K562 (cell line): ENCODE measurements at regions not wholly inside any gene's neighbourhood (a gene's known extent, or its start where the extent isn't known, plus 50 kb on each side); places are given as distances from the start of the nearest gene placed in this dataset.

Experiments
- ATAC-seq: fragments of 200-7000 bp; cut with Tn5 transposase; 3 replicates; pipeline ENCODE4 v1.9.1; 2020; ENCODE audit warnings: moderate library complexity
- BruUV-seq: library from RNA; stranded (reverse); fragments of 400-500 nt; replicated peaks from 2 replicates; lab custom pipeline; 2021; lab: Mats Ljungman, UMichigan
- CTCF ChIA-PET: fragments of 300-600 bp; formaldehyde crosslinking; extraction: SDS; loops from one replicate; lab custom pipeline; 2021; ENCODE audit warnings: low intra/inter-chr PET ratio; lab: Yijun Ruan, JAX
- POLR2A ChIA-PET: fragments of 300-600, 350-650 bp; sonication (Branson Sonifier 250); formaldehyde crosslinking; extraction: SDS; loops from one replicate; lab custom pipeline; 2021; ENCODE audit warnings: antibody characterized with exemption, inconsistent platforms; lab: Yijun Ruan, JAX
- DNase-seq, 4 experiments: peaks; one replicate each; pipeline versions ENCODE4 v3.0.0 to v3.0.0-alpha.2; 2011 to 2018; ENCODE audit warnings: low spot score in 3 of 4, mixed read lengths in 3 of 4; ENCODE audit errors: extremely low read depth in 1 of 4
- FAIRE-seq: peaks from 2 replicates; lab custom pipeline; 2011; peaks lifted over from hg19 to GRCh38; lab: Jason Lieb, UNC
- H2AFZ ChIP-seq: 2 replicates; pipeline ENCODE4 v1.6.0; 2011; ENCODE audit warnings: low read depth, low read length, control low read depth, inconsistent platforms
- H3K27ac ChIP-seq: fragments of 200-600 bp; 3 replicates; pipeline ENCODE4 v1.8.0; 2011; ENCODE audit warnings: low read depth, mild to moderate bottlenecking, control low read depth, inconsistent platforms, low read length, moderate library complexity, mixed read lengths; ENCODE audit errors: extremely low read depth
- H3K27me3 ChIP-seq, 2 experiments: fragments of 300-600 bp in 1 of 2; 2 replicates in 1 of 2; 3 replicates in 1 of 2; pipeline versions ENCODE4 v1.6.0 to v1.8.0; 2011; ENCODE audit warnings: inconsistent platforms in 2 of 2, low read length in 2 of 2, mild to moderate bottlenecking in 1 of 2, mixed read lengths in 1 of 2, moderate library complexity in 1 of 2; ENCODE audit not compliant: control insufficient read depth in 2 of 2, insufficient read depth in 2 of 2
- H3K36me3 ChIP-seq: fragments of 300-600 bp; 3 replicates; pipeline ENCODE4 v1.8.0; 2011; ENCODE audit warnings: mild to moderate bottlenecking, low read length, inconsistent platforms; ENCODE audit not compliant: control insufficient read depth, insufficient read depth
- H3K4me1 ChIP-seq, 2 experiments: fragments of 200-600 bp in 1 of 2; replicated peaks in 1 of 2; 2 replicates in 1 of 2; 3 replicates in 1 of 2; pipeline versions ENCODE4 v1.5.1 to v1.8.0; 2011; ENCODE audit warnings: inconsistent platforms in 2 of 2, low read length in 2 of 2, mild to moderate bottlenecking in 1 of 2, mixed read lengths in 1 of 2, moderate library complexity in 1 of 2; ENCODE audit not compliant: control insufficient read depth in 2 of 2, insufficient read depth in 2 of 2
- H3K4me2 ChIP-seq: 2 replicates; pipeline ENCODE4 v1.6.1; 2011; ENCODE audit warnings: low read length, control low read depth, inconsistent platforms, mixed read lengths; ENCODE audit not compliant: insufficient read depth
- H3K4me3 ChIP-seq: fragments of 200-600 bp; sonication (generic), shearing (Covaris generic); 2 replicates; pipeline ENCODE4 v1.5.1; 2016; ENCODE audit warnings: control low read depth, inconsistent platforms
- H3K79me2 ChIP-seq: fragments of 200-600 bp; 3 replicates; pipeline ENCODE4 v1.8.0; 2011; ENCODE audit warnings: low read length, inconsistent platforms; ENCODE audit not compliant: control insufficient read depth, insufficient read depth
- H3K9ac ChIP-seq, 2 experiments: 2 replicates each; pipeline versions ENCODE4 v1.6.0 to v1.6.1; 2011; ENCODE audit warnings: low read depth in 2 of 2, low read length in 2 of 2, control low read depth in 1 of 2, inconsistent platforms in 1 of 2, mild to moderate bottlenecking in 1 of 2, mixed read lengths in 1 of 2; ENCODE audit not compliant: insufficient read depth in 1 of 2
- H3K9me1 ChIP-seq: one replicate; pipeline ENCODE4 v1.6.0; 2011; ENCODE audit warnings: inconsistent platforms, mild to moderate bottlenecking, low read length, moderate library complexity; ENCODE audit not compliant: control insufficient read depth, insufficient read depth
- H3K9me3 ChIP-seq: replicated peaks from 2 replicates; pipeline ENCODE4 v1.5.1; 2011; ENCODE audit warnings: low read depth, low read length, inconsistent platforms; ENCODE audit not compliant: control insufficient read depth, insufficient read depth
- H4K20me1 ChIP-seq: replicated peaks from 2 replicates; pipeline ENCODE4 v1.6.1; 2011; ENCODE audit warnings: low read length, inconsistent platforms, mixed read lengths; ENCODE audit not compliant: control insufficient read depth, insufficient read depth
- ATF2 ChIP-seq: sonication (generic); formaldehyde crosslinking; IDR thresholded peaks from 2 replicates; pipeline ENCODE4 v1.8.1; 2022; ENCODE audit warnings: missing genetic modification reagents
- ATF3 ChIP-seq, 2 experiments: fragments of 450-650 bp in 1 of 2; sonication (generic) in 1 of 2; formaldehyde crosslinking in 1 of 2; IDR thresholded peaks in 1 of 2; conservative IDR thresholded peaks in 1 of 2; 2 replicates each; pipeline versions ENCODE4 v1.6.1 to v1.8.1; 2016 to 2023; ENCODE audit warnings: mild to moderate bottlenecking in 2 of 2, moderate library complexity in 2 of 2, inconsistent platforms in 1 of 2, missing genetic modification reagents in 1 of 2
- CBX1 ChIP-seq: sonication (generic); IDR thresholded peaks from 2 replicates; pipeline ENCODE4 v1.6.1; 2016; ENCODE audit warnings: antibody characterized with exemption, low read depth, mild to moderate bottlenecking
- ELF4 ChIP-seq: fragments of 450-650 bp; formaldehyde crosslinking; IDR thresholded peaks from 2 replicates; pipeline ENCODE4 v1.4.0; 2022; ENCODE audit warnings: missing genetic modification characterization
- RAD51 ChIP-seq: fragments of 450-650 bp; IDR thresholded peaks from 2 replicates; pipeline ENCODE4 v1.7.1; 2016; ENCODE audit warnings: low read depth, mild to moderate bottlenecking, borderline replicate concordance
- ZNF253 ChIP-seq: fragments of 250-450 bp; sonication (Bioruptor Pico); conservative IDR thresholded peaks from 2 replicates; pipeline ENCODE4 v1.6.1; 2021; ENCODE audit warnings: mild to moderate bottlenecking
- ZNF436 ChIP-seq: fragments of 250-450, 450-650 bp; sonication (Bioruptor Pico); formaldehyde crosslinking; IDR thresholded peaks from 2 replicates; pipeline ENCODE4 v1.7.0; 2020; ENCODE audit warnings: mild to moderate bottlenecking
- ZNF79 ChIP-seq: fragments of 250-450 bp; sonication (Bioruptor Pico); IDR thresholded peaks from 2 replicates; pipeline ENCODE4 v1.4.0; 2020; ENCODE audit warnings: low read depth, mild to moderate bottlenecking, moderate library complexity
- WGBS: fragments of 100-300 bp; shearing (Covaris generic); methylation state at CpG from one replicate; pipeline ENCODE4 v1.1.6; 2016; ENCODE audit warnings: low coverage, mixed read lengths; ENCODE audit not compliant: insufficient coverage; ENCODE audit errors: missing lambda C conversion rate; 5-methylcytosine and 5-hydroxymethylcytosine counted together
- in situ Hi-C: fragments of 300-500 bp; cut with MboI; formaldehyde crosslinking; loops from 4 replicates; pipeline ENCODE4 v1.15.0; 2018; ENCODE audit warnings: inconsistent platforms, mixed read lengths
- intact Hi-C: fragments of 100-400 bp; cut with micrococcal nuclease; formaldehyde crosslinking; loops from 2 replicates; pipeline ENCODE4 v1.14.2; 2022

- no peaks in the 10 kb centered on the region for H3K27me3 ChIP-seq
- in situ Hi-C loops (no loop called here), intact Hi-C loops (no loop called here)
- no peak overlapping the region for H3K4me3 ChIP-seq
- POLR2A ChIA-PET = interaction anchor here (0.5 kb wide), 1 partner anchor 142 kb away, joined by 3 read pairs; no protein-coding TSS in a partner anchor
- no peaks in the 10 kb centered on the region for H3K9me1 ChIP-seq
- CTCF ChIA-PET = no interaction called here
- WGBS = 50% methylated on average over 2 of the region's 3 CpGs
- DNase-seq = no peak
- no peak overlapping the region for H3K4me2 ChIP-seq
- BruUV-seq = no TSS peak
- no peak for ATAC-seq
- H3K79me2 ChIP-seq = no peaks in the 10 kb centered on the region
- no peak overlapping the region for H3K27ac ChIP-seq
- H3K9ac ChIP-seq = no peak overlapping the region
- H4K20me1 ChIP-seq = no peaks in the 10 kb centered on the region
- H2AFZ ChIP-seq = no peak overlapping the region
- no peak for TF ChIP-seq CBX1
- no peak for TF ChIP-seq ATF2 (CRISPR knock-in tag)
- TF ChIP-seq ZNF436 (CRISPR knock-in tag) = no peak
- no peak for TF ChIP-seq RAD51
- no peak for TF ChIP-seq ZNF253 (CRISPR knock-in tag)
- TF ChIP-seq ELF4 (CRISPR knock-in tag) = no peak
- H3K9me3 ChIP-seq = no peaks in the 10 kb centered on the region
- H3K4me1 ChIP-seq = no peaks in the 10 kb centered on the region
- FAIRE-seq = no peak
- H3K36me3 ChIP-seq = no peaks in the 10 kb centered on the region
Measured at GRCh38 chr2:222771832-222772231, 89.0 kb upstream of the ACSL3 start.

- in situ Hi-C loops = no loop called here
Measured at GRCh38 chr2:222774941-222775340, 85.9 kb upstream of the ACSL3 start.

More at GRCh38 chr2:222774941-222775340, 85.9 kb upstream of the ACSL3 start:
- H2AFZ ChIP-seq = no peak overlapping the region
- no peaks in the 10 kb centered on the region for H3K79me2 ChIP-seq
- FAIRE-seq = no peak
- H3K9me1 ChIP-seq = no peaks in the 10 kb centered on the region
- no peaks in the 10 kb centered on the region for H3K9me3 ChIP-seq
- intact Hi-C loops = no loop called here
- ChIA-PET POLR2A (no interaction called here), CTCF (no interaction called here)
- no peak overlapping the region for H3K4me3 ChIP-seq
- H3K4me2 ChIP-seq = no peak overlapping the region
- no peaks in the 10 kb centered on the region for H3K36me3 ChIP-seq
- no peaks in the 10 kb centered on the region for H4K20me1 ChIP-seq
- ATAC-seq = no peak
- 0 out of 5 replicates have a peak, but pooled peaks cover 0 to 2% of the 10 kb centered on the region in 2 experiments for H3K4me1 ChIP-seq
- no peak overlapping the region for H3K9ac ChIP-seq
- no TSS peak for BruUV-seq
- no peak overlapping the region for H3K27ac ChIP-seq
- DNase-seq = no peak
- no peak for TF ChIP-seq ZNF79 (CRISPR knock-in tag)
- 0 out of 2 replicates have a peak, but pooled peaks have one; percentile 17 for TF ChIP-seq ATF3 (IDR thresholded peaks at IDR 0.05)
- no peak for TF ChIP-seq ATF3 (CRISPR knock-in tag; conservative IDR thresholded peaks at IDR 0.05)
- TF ChIP-seq, all 486 proteins: peak for 1
- H3K27me3 ChIP-seq = no peaks in the 10 kb centered on the region
